ENCODE measurements at regions not wholly inside any gene's neighbourhood (a gene's known extent, or its start where the extent isn't known, plus 50 kb on each side); places are given as distances from the start of the nearest gene placed in this dataset.

GRCh38 chr5:168171901-168172759 is 119.3 kb upstream of the WWC1 start:
- in situ Hi-C loops (cut with MboI; ENCODE audit: low sequenced_read_pairs), result no loop called here

- in situ Hi-C loops (cut with MboI; ENCODE audit: low sequenced_read_pairs), result no loop called here
Observed at GRCh38 chr5:168172760-168173223, 118.7 kb upstream of the WWC1 start.

- in situ Hi-C loops (cut with MboI; ENCODE audit: low sequenced_read_pairs), result no loop called here
Observed at GRCh38 chr5:168174376-168174775, 117.1 kb upstream of the WWC1 start.

GRCh38 chr5:168176251-168176650 is 115.2 kb upstream of the WWC1 start:
- in situ Hi-C loops (cut with MboI; ENCODE audit: low sequenced_read_pairs), result no loop called here

- in situ Hi-C loops (cut with MboI; ENCODE audit: low sequenced_read_pairs), result no loop called here
Observed at GRCh38 chr5:168176941-168177340, 114.5 kb upstream of the WWC1 start.

- in situ Hi-C loops (cut with MboI; ENCODE audit: low sequenced_read_pairs), result no loop called here
Observed at GRCh38 chr5:168177831-168178450, 113.5 kb upstream of the WWC1 start.

- in situ Hi-C loops (cut with MboI; ENCODE audit: low sequenced_read_pairs), result no loop called here
Observed at GRCh38 chr5:168179192-168179593, 112.3 kb upstream of the WWC1 start.

- in situ Hi-C loops (cut with MboI; ENCODE audit: low sequenced_read_pairs), result no loop called here
Observed at GRCh38 chr5:168182269-168182668, 109.2 kb upstream of the WWC1 start.

GRCh38 chr5:168184103-168184502 is 107.3 kb upstream of the WWC1 start:
- in situ Hi-C loops (cut with MboI; ENCODE audit: low sequenced_read_pairs), result no loop called here

GRCh38 chr5:168186289-168187074 is 105.0 kb upstream of the WWC1 start:
- in situ Hi-C loops (cut with MboI; ENCODE audit: low sequenced_read_pairs), result no loop called here

- in situ Hi-C loops (cut with MboI; ENCODE audit: low sequenced_read_pairs), result no loop called here
Observed at GRCh38 chr5:168187614-168188013, 103.8 kb upstream of the WWC1 start.

- in situ Hi-C loops (cut with MboI; ENCODE audit: low sequenced_read_pairs), result no loop called here
Observed at GRCh38 chr5:168188182-168188581, 103.3 kb upstream of the WWC1 start.

- in situ Hi-C loops (cut with MboI; ENCODE audit: low sequenced_read_pairs), result no loop called here
Observed at GRCh38 chr5:168192120-168192519, 99.3 kb upstream of the WWC1 start.

- in situ Hi-C loops (cut with MboI; ENCODE audit: low sequenced_read_pairs), result no loop called here
Observed at GRCh38 chr5:168193493-168194250, 97.8 kb upstream of the WWC1 start.

GRCh38 chr5:168195110-168195509 is 96.3 kb upstream of the WWC1 start:
- in situ Hi-C loops (cut with MboI; ENCODE audit: low sequenced_read_pairs), result no loop called here

GRCh38 chr5:168198359-168198758 is 93.1 kb upstream of the WWC1 start:
- in situ Hi-C loops (cut with MboI; ENCODE audit: low sequenced_read_pairs), result no loop called here

- in situ Hi-C loops (cut with MboI; ENCODE audit: low sequenced_read_pairs), result no loop called here
Observed at GRCh38 chr5:168202996-168203395, 88.4 kb upstream of the WWC1 start.

- in situ Hi-C loops (cut with MboI; ENCODE audit: low sequenced_read_pairs), result no loop called here
Observed at GRCh38 chr5:168204165-168204564, 87.3 kb upstream of the WWC1 start.

- in situ Hi-C loops (cut with MboI; ENCODE audit: low sequenced_read_pairs), result no loop called here
Observed at GRCh38 chr5:168207450-168208029, 83.9 kb upstream of the WWC1 start.

- in situ Hi-C loops (cut with MboI; ENCODE audit: low sequenced_read_pairs), result no loop called here
Observed at GRCh38 chr5:168209244-168209995, 82.0 kb upstream of the WWC1 start.
